ENCODE measurements at regions not wholly inside any gene's neighbourhood (a gene's known extent, or its start where the extent isn't known, plus 50 kb on each side); places are given as distances from the start of the nearest gene placed in this dataset.

DNA sequence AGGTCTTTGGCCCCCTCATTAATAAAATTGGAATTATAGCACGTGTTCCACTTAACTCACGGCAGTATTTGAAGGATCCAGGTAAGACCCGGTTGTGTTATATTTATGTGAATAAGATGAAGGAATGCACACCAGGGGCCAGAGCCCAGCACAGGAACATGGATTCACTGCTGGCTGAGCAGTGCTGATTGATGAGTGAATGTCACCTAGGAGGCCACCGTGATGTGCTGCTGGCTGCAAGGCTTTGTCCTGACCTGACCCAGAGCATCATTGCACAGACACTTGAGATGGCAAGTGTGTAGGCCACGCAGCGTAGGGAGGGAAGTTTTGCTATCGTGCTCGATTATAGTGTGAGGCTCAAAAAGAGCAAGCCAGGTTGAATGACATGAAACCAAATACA, 350.7 kb upstream of the MGMT start:
- TF ChIP-seq SMAD3 (CRISPR knock-in tag; conservative IDR thresholded peaks at IDR 0.05), result no peak
- no peak for TF ChIP-seq SMC3 (conservative IDR thresholded peaks at IDR 0.05; ENCODE audit: insufficient read depth, low read depth, low read length)

Measured in K562 (cell line).